HEK293T (cell line): ENCODE measurements at regions not wholly inside any gene's neighbourhood (a gene's known extent, or its start where the extent isn't known, plus 50 kb on each side); places are given as distances from the start of the nearest gene placed in this dataset.

ENCODE experiments used
- BHLHE40 ChIP-seq: fragments of 450-650 bp; IDR thresholded peaks from 2 replicates; pipeline ENCODE4 v1.6.1; 2016; ENCODE audit warnings: mild to moderate bottlenecking, moderate library complexity, borderline replicate concordance
- CTBP1 ChIP-seq: fragments of 450-650 bp; IDR thresholded peaks from 2 replicates; pipeline ENCODE4 v1.6.1; 2016; ENCODE audit warnings: borderline replicate concordance
- ELF4 ChIP-seq: fragments of 450-650 bp; IDR thresholded peaks from 2 replicates; pipeline ENCODE4 v1.6.1; 2017; ENCODE audit warnings: antibody characterized with exemption
- FOXA1 ChIP-seq: fragments of 450-650 bp; IDR thresholded peaks from 2 replicates; pipeline ENCODE4 v1.6.1; 2016; ENCODE audit warnings: mild to moderate bottlenecking
- FOXM1 ChIP-seq: fragments of 450-650 bp; IDR thresholded peaks from 2 replicates; pipeline ENCODE4 v1.6.1; 2017; ENCODE audit warnings: mild to moderate bottlenecking, borderline replicate concordance
- LEF1 ChIP-seq: fragments of 450-650 bp; IDR thresholded peaks from 2 replicates; pipeline ENCODE4 v1.6.1; 2017; ENCODE audit warnings: mild to moderate bottlenecking, borderline replicate concordance
- SP1 ChIP-seq: fragments of 450-650 bp; IDR thresholded peaks from 2 replicates; pipeline ENCODE4 v1.6.1; 2017
- SUZ12 ChIP-seq: fragments of 450-650 bp; IDR thresholded peaks from 2 replicates; pipeline ENCODE4 v1.6.1; 2016; ENCODE audit warnings: mild to moderate bottlenecking
- TARDBP ChIP-seq: fragments of 450-650 bp; IDR thresholded peaks from 2 replicates; pipeline ENCODE4 v1.6.1; 2016

- TF ChIP-seq ELF4 (no peak), SUZ12 (no peak), CTBP1 (no peak), SP1 (no peak), FOXM1 (no peak), BHLHE40 (no peak), FOXA1 (no peak), TARDBP (no peak), LEF1 (no peak)
These were observed 74.8 kb upstream of the CLMN start for GRCh38 chr14:95394297-95395097.
